SK-N-SH treated with all-trans-retinoic acid at 6 μM for 48 hours (cell line): ENCODE measurements at regions not wholly inside any gene's neighbourhood (a gene's known extent, or its start where the extent isn't known, plus 50 kb on each side); places are given as distances from the start of the nearest gene placed in this dataset.

ENCODE experiments used
- ATAC-seq: fragments of 200-7000 bp; cut with Tn5 transposase; 3 replicates; pipeline ENCODE4 v1.9.1; 2020; ENCODE audit warnings: mild to moderate bottlenecking, moderate library complexity
- ARNTL ChIP-seq: fragments of 450-650 bp; formaldehyde crosslinking; IDR thresholded peaks from 2 replicates; pipeline ENCODE4 v1.5.0; 2020; ENCODE audit warnings: low read depth, mild to moderate bottlenecking, moderate library complexity, borderline replicate concordance
- BACH2 ChIP-seq: fragments of 250-450 bp; sonication (Bioruptor Pico); IDR thresholded peaks from 2 replicates; pipeline ENCODE4 v1.9.0; 2021; ENCODE audit warnings: mild to moderate bottlenecking, borderline replicate concordance
- CSDC2 ChIP-seq: fragments of 250-450 bp; sonication (Bioruptor Pico); IDR thresholded peaks from 2 replicates; pipeline ENCODE4 v1.5.0; 2020; ENCODE audit warnings: mild to moderate bottlenecking, moderate library complexity
- CSRNP3 ChIP-seq: fragments of 250-450 bp; sonication (Bioruptor Pico); IDR thresholded peaks from 2 replicates; pipeline ENCODE4 v1.5.1; 2021; ENCODE audit warnings: mild to moderate bottlenecking, moderate library complexity
- ESRRG ChIP-seq: fragments of 250-450 bp; sonication (Bioruptor Pico); IDR thresholded peaks from 2 replicates; pipeline ENCODE4 v1.6.1; 2021; ENCODE audit warnings: mild to moderate bottlenecking
- GLIS3 ChIP-seq: fragments of 250-450 bp; sonication (Bioruptor Pico); IDR thresholded peaks from 2 replicates; pipeline ENCODE4 v1.5.0; 2020; ENCODE audit warnings: mild to moderate bottlenecking, moderate library complexity
- ISL1 ChIP-seq: fragments of 250-450 bp; sonication (Bioruptor Pico); IDR thresholded peaks from 2 replicates; pipeline ENCODE4 v2.1.2; 2022; ENCODE audit warnings: mild to moderate bottlenecking, moderate library complexity
- OSR1 ChIP-seq: fragments of 250-450 bp; sonication (Bioruptor Pico); IDR thresholded peaks from 2 replicates; pipeline ENCODE4 v1.8.0; 2022; ENCODE audit warnings: moderate library complexity, mild to moderate bottlenecking, inconsistent platforms
- PATZ1 ChIP-seq: fragments of 250-450 bp; sonication (Bioruptor Pico); IDR thresholded peaks from 2 replicates; pipeline ENCODE4 v1.8.0; 2020; ENCODE audit warnings: mild to moderate bottlenecking, moderate library complexity, borderline replicate concordance
- PPARA ChIP-seq: fragments of 250-450 bp; sonication (Bioruptor Pico); IDR thresholded peaks from 2 replicates; pipeline ENCODE4 v1.5.0; 2020; ENCODE audit warnings: mild to moderate bottlenecking, borderline replicate concordance
- RARB ChIP-seq: fragments of 250-450 bp; sonication (Bioruptor Pico); IDR thresholded peaks from 2 replicates; pipeline ENCODE4 v1.8.0; 2021; ENCODE audit warnings: mild to moderate bottlenecking, moderate library complexity
- SNAI2 ChIP-seq: fragments of 250-450 bp; sonication (Bioruptor Pico); IDR thresholded peaks from 2 replicates; pipeline ENCODE4 v1.5.0; 2020; ENCODE audit warnings: mild to moderate bottlenecking, moderate library complexity
- TCF4 ChIP-seq: fragments of 250-450 bp; sonication (Bioruptor Pico); IDR thresholded peaks from 2 replicates; pipeline ENCODE4 v1.8.0; 2021; ENCODE audit warnings: mild to moderate bottlenecking, moderate library complexity, borderline replicate concordance
- TOX ChIP-seq: fragments of 250-450 bp; sonication (Bioruptor Pico); IDR thresholded peaks from 2 replicates; pipeline ENCODE4 v1.8.0; 2021; ENCODE audit warnings: mild to moderate bottlenecking, moderate library complexity, borderline replicate concordance
- ZC3H10 ChIP-seq: fragments of 250-450 bp; sonication (Bioruptor Pico); IDR thresholded peaks from 2 replicates; pipeline ENCODE4 v1.5.1; 2021; ENCODE audit warnings: mild to moderate bottlenecking, moderate library complexity
- ZFP3 ChIP-seq: fragments of 250-450 bp; sonication (Bioruptor Pico); IDR thresholded peaks from 2 replicates; pipeline ENCODE4 v1.5.0; 2020; ENCODE audit warnings: mild to moderate bottlenecking, moderate library complexity
- ZFP30 ChIP-seq: fragments of 450-650 bp; formaldehyde crosslinking; IDR thresholded peaks from 2 replicates; pipeline ENCODE4 v1.5.0; 2022; ENCODE audit warnings: mild to moderate bottlenecking, moderate library complexity
- ZNF565 ChIP-seq: fragments of 450-650 bp; formaldehyde crosslinking; conservative IDR thresholded peaks from 2 replicates; pipeline ENCODE4 v1.5.0; 2020; ENCODE audit warnings: low read depth, mild to moderate bottlenecking, moderate library complexity
- ZNF70 ChIP-seq: fragments of 450-650 bp; formaldehyde crosslinking; IDR thresholded peaks from 2 replicates; pipeline ENCODE4 v1.5.0; 2020; ENCODE audit warnings: mild to moderate bottlenecking, moderate library complexity
- ZNF8 ChIP-seq: fragments of 450-650 bp; formaldehyde crosslinking; IDR thresholded peaks from 2 replicates; pipeline ENCODE4 v1.5.0; 2020; ENCODE audit warnings: mild to moderate bottlenecking, moderate library complexity
- TF ChIP-seq, protein P1 (sequence below): fragments of 250-450 bp; sonication (Bioruptor Pico); IDR thresholded peaks from 2 replicates; pipeline ENCODE4 v1.5.0; 2020; ENCODE audit warnings: mild to moderate bottlenecking, moderate library complexity
- TF ChIP-seq, protein P2 (sequence below): fragments of 250-450 bp; sonication (Bioruptor Pico); IDR thresholded peaks from 2 replicates; pipeline ENCODE4 v1.8.0; 2021; ENCODE audit warnings: low read depth, mild to moderate bottlenecking, moderate library complexity, borderline replicate concordance

DNA sequence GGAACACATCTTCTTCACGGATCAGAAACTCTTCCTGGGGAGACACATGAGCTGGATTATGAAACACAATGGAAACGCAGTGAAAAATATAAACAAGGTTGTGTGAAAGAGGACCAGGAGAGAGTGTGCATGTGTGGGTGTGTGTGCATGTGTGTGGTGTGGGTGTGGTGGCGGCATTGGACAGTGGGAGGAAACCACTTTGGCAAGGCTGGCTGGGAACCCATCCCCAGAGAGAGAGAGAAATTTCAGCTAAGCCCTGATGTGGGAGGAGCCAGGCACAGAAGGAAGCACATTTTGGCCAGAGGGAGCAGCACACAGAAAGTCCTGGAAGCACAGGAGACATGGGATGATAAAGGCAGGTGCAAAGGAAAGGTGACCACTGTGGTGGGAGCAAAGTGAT lies 147.6 kb upstream of the COPS8 start:
- no peak for TF ChIP-seq PATZ1 (CRISPR knock-in tag)
- no peak for TF ChIP-seq GLIS3
- no peak for TF ChIP-seq ARNTL (CRISPR knock-in tag)
- no peak for TF ChIP-seq ZFP30 (CRISPR knock-in tag)
- TF ChIP-seq ZNF70 (CRISPR knock-in tag): no peak
- no peak for TF ChIP-seq CSRNP3 (CRISPR knock-in tag)
- no peak for TF ChIP-seq CSDC2 (CRISPR knock-in tag)
- TF ChIP-seq ISL1 (CRISPR knock-in tag): no peak
- TF ChIP-seq RARB: no peak
- TF ChIP-seq PPARA: no peak
- TF ChIP-seq SNAI2 (CRISPR knock-in tag): no peak
- TF ChIP-seq BACH2 (CRISPR knock-in tag): no peak
- TF ChIP-seq, protein P1, sequence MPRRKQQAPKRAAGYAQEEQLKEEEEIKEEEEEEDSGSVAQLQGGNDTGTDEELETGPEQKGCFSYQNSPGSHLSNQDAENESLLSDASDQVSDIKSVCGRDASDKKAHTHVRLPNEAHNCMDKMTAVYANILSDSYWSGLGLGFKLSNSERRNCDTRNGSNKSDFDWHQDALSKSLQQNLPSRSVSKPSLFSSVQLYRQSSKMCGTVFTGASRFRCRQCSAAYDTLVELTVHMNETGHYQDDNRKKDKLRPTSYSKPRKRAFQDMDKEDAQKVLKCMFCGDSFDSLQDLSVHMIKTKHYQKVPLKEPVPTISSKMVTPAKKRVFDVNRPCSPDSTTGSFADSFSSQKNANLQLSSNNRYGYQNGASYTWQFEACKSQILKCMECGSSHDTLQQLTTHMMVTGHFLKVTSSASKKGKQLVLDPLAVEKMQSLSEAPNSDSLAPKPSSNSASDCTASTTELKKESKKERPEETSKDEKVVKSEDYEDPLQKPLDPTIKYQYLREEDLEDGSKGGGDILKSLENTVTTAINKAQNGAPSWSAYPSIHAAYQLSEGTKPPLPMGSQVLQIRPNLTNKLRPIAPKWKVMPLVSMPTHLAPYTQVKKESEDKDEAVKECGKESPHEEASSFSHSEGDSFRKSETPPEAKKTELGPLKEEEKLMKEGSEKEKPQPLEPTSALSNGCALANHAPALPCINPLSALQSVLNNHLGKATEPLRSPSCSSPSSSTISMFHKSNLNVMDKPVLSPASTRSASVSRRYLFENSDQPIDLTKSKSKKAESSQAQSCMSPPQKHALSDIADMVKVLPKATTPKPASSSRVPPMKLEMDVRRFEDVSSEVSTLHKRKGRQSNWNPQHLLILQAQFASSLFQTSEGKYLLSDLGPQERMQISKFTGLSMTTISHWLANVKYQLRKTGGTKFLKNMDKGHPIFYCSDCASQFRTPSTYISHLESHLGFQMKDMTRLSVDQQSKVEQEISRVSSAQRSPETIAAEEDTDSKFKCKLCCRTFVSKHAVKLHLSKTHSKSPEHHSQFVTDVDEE (CRISPR knock-in tag): no peak
- no peak for TF ChIP-seq TCF4 (CRISPR knock-in tag)
- no peak for TF ChIP-seq OSR1 (CRISPR knock-in tag)
- no peak for TF ChIP-seq TOX (CRISPR knock-in tag)
- TF ChIP-seq, protein P2, sequence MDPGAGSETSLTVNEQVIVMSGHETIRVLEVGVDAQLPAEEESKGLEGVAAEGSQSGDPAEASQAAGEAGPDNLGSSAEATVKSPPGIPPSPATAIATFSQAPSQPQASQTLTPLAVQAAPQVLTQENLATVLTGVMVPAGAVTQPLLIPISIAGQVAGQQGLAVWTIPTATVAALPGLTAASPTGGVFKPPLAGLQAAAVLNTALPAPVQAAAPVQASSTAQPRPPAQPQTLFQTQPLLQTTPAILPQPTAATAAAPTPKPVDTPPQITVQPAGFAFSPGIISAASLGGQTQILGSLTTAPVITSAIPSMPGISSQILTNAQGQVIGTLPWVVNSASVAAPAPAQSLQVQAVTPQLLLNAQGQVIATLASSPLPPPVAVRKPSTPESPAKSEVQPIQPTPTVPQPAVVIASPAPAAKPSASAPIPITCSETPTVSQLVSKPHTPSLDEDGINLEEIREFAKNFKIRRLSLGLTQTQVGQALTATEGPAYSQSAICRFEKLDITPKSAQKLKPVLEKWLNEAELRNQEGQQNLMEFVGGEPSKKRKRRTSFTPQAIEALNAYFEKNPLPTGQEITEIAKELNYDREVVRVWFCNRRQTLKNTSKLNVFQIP: no peak
- no peak for TF ChIP-seq ZNF8 (CRISPR knock-in tag)

GRCh38 chr2:236939271-236939670 lies 146.4 kb upstream of the COPS8 start:
- no peak for ATAC-seq

More for the DNA sequence above, 147.6 kb upstream of the COPS8 start:
- no peak for ATAC-seq

More at GRCh38 chr2:236939271-236939670, 146.4 kb upstream of the COPS8 start:
- TF ChIP-seq ISL1 (CRISPR knock-in tag): no peak
- no peak for TF ChIP-seq ZFP3 (CRISPR knock-in tag)
- TF ChIP-seq, protein P1 (CRISPR knock-in tag): no peak
- TF ChIP-seq ZNF8 (CRISPR knock-in tag): no peak
- no peak for TF ChIP-seq ARNTL (CRISPR knock-in tag)
- no peak for TF ChIP-seq OSR1 (CRISPR knock-in tag)
- no peak for TF ChIP-seq GLIS3
- no peak for TF ChIP-seq PPARA
- TF ChIP-seq SNAI2 (CRISPR knock-in tag): no peak
- TF ChIP-seq CSRNP3 (CRISPR knock-in tag): no peak
- TF ChIP-seq RARB: no peak
- TF ChIP-seq ESRRG (CRISPR knock-in tag): no peak
- TF ChIP-seq ZNF565 (CRISPR knock-in tag): no peak
- TF ChIP-seq PATZ1 (CRISPR knock-in tag): no peak
- TF ChIP-seq ZC3H10 (CRISPR knock-in tag): no peak
- no peak for TF ChIP-seq ZNF70 (CRISPR knock-in tag)
- TF ChIP-seq ZFP30 (CRISPR knock-in tag): no peak
- TF ChIP-seq, protein P2: no peak
- no peak for TF ChIP-seq TOX (CRISPR knock-in tag)
